HS-5 (cell line): ENCODE measurements at regions not wholly inside any gene's neighbourhood (a gene's known extent, or its start where the extent isn't known, plus 50 kb on each side); places are given as distances from the start of the nearest gene placed in this dataset.
A peak's percentile ranks its signal among the peaks of the same experiment; 100 is the strongest.
"Not testable (repeated sequence)": the region's sequence is repeated elsewhere in the genome, so short reads cannot be mapped to it uniquely, and the experiment has no call there.

Experiments used
- DNase-seq: peaks from one replicate; pipeline ENCODE4 v3.0.0-alpha.2; 2012; ENCODE audit warnings: low read depth

- not testable (repeated sequence) for DNase-seq
Observed at GRCh38 chr4:73671348-73671747, 51.1 kb upstream of the RASSF6 start.

GRCh38 chr4:73673286-73673685, 53.0 kb upstream of the RASSF6 start:
- no peak for DNase-seq

- DNase-seq, result no peak
Observed at GRCh38 chr4:73674451-73674919, 54.2 kb upstream of the RASSF6 start.

GRCh38 chr4:73675623-73676022, 55.4 kb upstream of the RASSF6 start:
- no peak for DNase-seq

GRCh38 chr4:73676136-73676535, 55.9 kb upstream of the RASSF6 start:
- no peak for DNase-seq

- DNase-seq, result no peak
Observed at GRCh38 chr4:73676861-73677323, 56.7 kb upstream of the RASSF6 start.

- DNase-seq, result peak; percentile 24
Observed at GRCh38 chr4:73679836-73680235, 59.6 kb upstream of the RASSF6 start.

- no peak for DNase-seq
Observed at GRCh38 chr4:73681776-73682175, 58.6 kb upstream of the CXCL8 start.

GRCh38 chr4:73682508-73682907, 57.9 kb upstream of the CXCL8 start:
- DNase-seq, result no peak

GRCh38 chr4:73683033-73683432, 57.3 kb upstream of the CXCL8 start:
- no peak for DNase-seq

GRCh38 chr4:73683456-73683855, 56.9 kb upstream of the CXCL8 start:
- DNase-seq, result no peak

- DNase-seq, result no peak
Observed at GRCh38 chr4:73684097-73684496, 56.3 kb upstream of the CXCL8 start.

- no peak for DNase-seq
Observed at GRCh38 chr4:73685052-73685451, 55.3 kb upstream of the CXCL8 start.

GRCh38 chr4:73687421-73687820, 52.9 kb upstream of the CXCL8 start:
- no peak for DNase-seq

GRCh38 chr4:73690051-73690738, 50.2 kb upstream of the CXCL8 start:
- DNase-seq, result no peak
